Hepatocyte (in vitro differentiated cells): ENCODE measurements at regions not wholly inside any gene's neighbourhood (a gene's known extent, or its start where the extent isn't known, plus 50 kb on each side); places are given as distances from the start of the nearest gene placed in this dataset.

Source experiments
- DNase-seq: peaks from one replicate; pipeline ENCODE4 v3.0.0-alpha.2; 2016; ENCODE audit warnings: low spot score
- H2AFZ ChIP-seq: fragments of 200-600 bp; sonication (generic); 2 replicates; pipeline ENCODE4 v1.6.0; 2016; ENCODE audit warnings: antibody characterized with exemption, mild to moderate bottlenecking
- H3K27ac ChIP-seq: fragments of 200-600 bp; sonication (generic); 2 replicates; pipeline ENCODE4 v1.5.1; 2016; ENCODE audit warnings: mild to moderate bottlenecking
- H3K27me3 ChIP-seq: fragments of 200-600 bp; sonication (generic); 2 replicates; pipeline ENCODE4 v1.6.1; 2016
- H3K36me3 ChIP-seq: fragments of 200-600 bp; sonication (generic); replicated peaks from 2 replicates; pipeline ENCODE4 v1.5.1; 2016; ENCODE audit warnings: low read depth; ENCODE audit not compliant: insufficient read depth
- H3K4me1 ChIP-seq: fragments of 200-600 bp; sonication (generic); 2 replicates; pipeline ENCODE4 v1.5.1; 2016; ENCODE audit warnings: mild to moderate bottlenecking, moderate library complexity; ENCODE audit not compliant: insufficient read depth
- H3K4me2 ChIP-seq: fragments of 200-600 bp; sonication (generic); 2 replicates; pipeline ENCODE4 v1.6.0; 2016
- H3K4me3 ChIP-seq: fragments of 200-600 bp; sonication (generic); 2 replicates; pipeline ENCODE4 v1.5.1; 2016; ENCODE audit warnings: mild to moderate bottlenecking
- H3K79me2 ChIP-seq: fragments of 200-600 bp; sonication (generic); 2 replicates; pipeline ENCODE4 v1.6.0; 2017; ENCODE audit warnings: mild to moderate bottlenecking
- H3K9me2 ChIP-seq: fragments of 200-600 bp; sonication (generic); replicated peaks from 2 replicates; pipeline ENCODE4 v1.6.0; 2017; ENCODE audit warnings: mild to moderate bottlenecking; ENCODE audit not compliant: insufficient read depth
- H3K9me3 ChIP-seq: fragments of 200-600 bp; sonication (generic); 2 replicates; pipeline ENCODE4 v1.5.1; 2016; ENCODE audit warnings: low read depth, mild to moderate bottlenecking
- H4K20me1 ChIP-seq: fragments of 200-600 bp; sonication (generic); 2 replicates; pipeline ENCODE4 v1.6.0; 2016; ENCODE audit warnings: mild to moderate bottlenecking; ENCODE audit not compliant: insufficient read depth, poor library complexity, severe bottlenecking
- EZH2 ChIP-seq: fragments of 200-600 bp; sonication (generic); IDR thresholded peaks from 2 replicates; pipeline ENCODE4 v1.6.1; 2016; ENCODE audit warnings: antibody characterized with exemption, mild to moderate bottlenecking, borderline replicate concordance
- EZH2phosphoT487 ChIP-seq: fragments of 200-600 bp; sonication (generic); IDR thresholded peaks from one replicate; pipeline ENCODE4 v1.6.1; 2018; ENCODE audit warnings: antibody characterized with exemption, mild to moderate bottlenecking, low read depth, moderate library complexity; ENCODE audit not compliant: unreplicated experiment, severe bottlenecking
- WGBS: methylation state at CpG from one replicate; pipeline ENCODE4 v1.1.6; 2016; ENCODE audit warnings: low lambda C conversion rate; ENCODE audit errors: missing lambda C conversion rate; 5-methylcytosine and 5-hydroxymethylcytosine counted together
- TF ChIP-seq, protein P1 (sequence below): fragments of 200-600 bp; sonication (generic); IDR thresholded peaks from 2 replicates; pipeline ENCODE4 v1.5.1; 2016; ENCODE audit warnings: antibody characterized with exemption, mild to moderate bottlenecking; ENCODE audit not compliant: poor library complexity

DNA sequence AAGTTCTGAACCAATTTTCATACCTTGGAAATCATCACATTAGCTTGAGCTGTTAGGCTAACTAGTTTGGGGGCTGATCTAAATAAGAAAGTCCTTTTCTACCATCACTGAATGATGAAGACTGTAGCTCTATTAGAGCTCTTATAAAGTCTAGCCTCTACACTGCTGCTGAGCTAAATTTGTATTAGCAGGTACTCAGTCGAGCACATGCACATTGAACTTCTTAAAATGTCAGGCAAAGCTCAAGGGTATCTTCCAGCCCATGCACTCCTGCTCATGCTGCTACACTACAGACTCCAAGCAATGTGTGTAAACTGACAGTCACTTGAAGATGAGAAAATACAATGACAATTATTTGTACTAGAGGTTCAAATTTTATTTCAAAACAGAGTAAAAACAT is 158.8 kb upstream of the TMEM229A start:
- H3K9me3 ChIP-seq, result no peaks in the 10 kb centered on the region
- no peaks in the 10 kb centered on the region for H3K9me2 ChIP-seq
- no peaks in the 10 kb centered on the region for H4K20me1 ChIP-seq
- no peaks in the 10 kb centered on the region for H3K79me2 ChIP-seq
- no peak for DNase-seq
- H3K36me3 ChIP-seq, result no peaks in the 10 kb centered on the region
- H3K27me3 ChIP-seq, result no peaks in the 10 kb centered on the region
- H3K4me1 ChIP-seq, result no peaks in the 10 kb centered on the region
- TF ChIP-seq EZH2 (no peak), EZH2phosphoT487 (no peak)
- TF ChIP-seq, protein P1, sequence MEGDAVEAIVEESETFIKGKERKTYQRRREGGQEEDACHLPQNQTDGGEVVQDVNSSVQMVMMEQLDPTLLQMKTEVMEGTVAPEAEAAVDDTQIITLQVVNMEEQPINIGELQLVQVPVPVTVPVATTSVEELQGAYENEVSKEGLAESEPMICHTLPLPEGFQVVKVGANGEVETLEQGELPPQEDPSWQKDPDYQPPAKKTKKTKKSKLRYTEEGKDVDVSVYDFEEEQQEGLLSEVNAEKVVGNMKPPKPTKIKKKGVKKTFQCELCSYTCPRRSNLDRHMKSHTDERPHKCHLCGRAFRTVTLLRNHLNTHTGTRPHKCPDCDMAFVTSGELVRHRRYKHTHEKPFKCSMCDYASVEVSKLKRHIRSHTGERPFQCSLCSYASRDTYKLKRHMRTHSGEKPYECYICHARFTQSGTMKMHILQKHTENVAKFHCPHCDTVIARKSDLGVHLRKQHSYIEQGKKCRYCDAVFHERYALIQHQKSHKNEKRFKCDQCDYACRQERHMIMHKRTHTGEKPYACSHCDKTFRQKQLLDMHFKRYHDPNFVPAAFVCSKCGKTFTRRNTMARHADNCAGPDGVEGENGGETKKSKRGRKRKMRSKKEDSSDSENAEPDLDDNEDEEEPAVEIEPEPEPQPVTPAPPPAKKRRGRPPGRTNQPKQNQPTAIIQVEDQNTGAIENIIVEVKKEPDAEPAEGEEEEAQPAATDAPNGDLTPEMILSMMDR, result no peak
- no peak overlapping the region for H3K4me3 ChIP-seq
- no peak overlapping the region for H2AFZ ChIP-seq
- WGBS, result 76% methylated on average over 1 of the region's 1 CpG
- no peak overlapping the region for H3K27ac ChIP-seq
- no peak overlapping the region for H3K4me2 ChIP-seq

DNA sequence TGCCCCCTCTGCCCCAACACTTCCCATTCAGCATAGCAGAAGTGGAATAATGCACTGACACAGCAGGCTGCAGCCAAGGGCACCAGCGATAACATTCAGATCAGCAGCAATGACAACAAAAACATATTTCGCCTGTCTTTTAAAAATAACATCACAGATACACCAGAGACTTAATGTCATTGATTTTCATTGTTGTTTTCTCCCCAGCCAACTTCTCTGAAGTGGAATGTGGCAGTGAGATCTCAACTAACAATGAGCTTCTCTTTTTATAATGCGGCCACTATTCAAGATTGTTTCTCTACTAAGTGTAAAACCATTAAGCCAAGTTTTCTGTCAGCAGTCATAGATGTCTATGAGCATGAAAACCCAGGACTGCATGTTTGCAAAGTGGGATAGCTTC is 158.2 kb upstream of the TMEM229A start:
- Histone ChIP-seq H3K36me3 (no peaks in the 10 kb centered on the region), H3K9me3 (no peaks in the 10 kb centered on the region), H3K4me2 (no peak overlapping the region), H3K27ac (no peak overlapping the region), H2AFZ (no peak overlapping the region), H3K79me2 (no peaks in the 10 kb centered on the region), H3K4me1 (no peaks in the 10 kb centered on the region), H3K9me2 (no peaks in the 10 kb centered on the region), H3K4me3 (no peak overlapping the region), H3K27me3 (no peaks in the 10 kb centered on the region), H4K20me1 (no peaks in the 10 kb centered on the region)
- 87% methylated on average over 3 of the region's 3 CpGs for WGBS
- no peak for TF ChIP-seq EZH2
- TF ChIP-seq, protein P1, result no peak
- TF ChIP-seq EZH2phosphoT487, result no peak
- DNase-seq, result no peak

DNA sequence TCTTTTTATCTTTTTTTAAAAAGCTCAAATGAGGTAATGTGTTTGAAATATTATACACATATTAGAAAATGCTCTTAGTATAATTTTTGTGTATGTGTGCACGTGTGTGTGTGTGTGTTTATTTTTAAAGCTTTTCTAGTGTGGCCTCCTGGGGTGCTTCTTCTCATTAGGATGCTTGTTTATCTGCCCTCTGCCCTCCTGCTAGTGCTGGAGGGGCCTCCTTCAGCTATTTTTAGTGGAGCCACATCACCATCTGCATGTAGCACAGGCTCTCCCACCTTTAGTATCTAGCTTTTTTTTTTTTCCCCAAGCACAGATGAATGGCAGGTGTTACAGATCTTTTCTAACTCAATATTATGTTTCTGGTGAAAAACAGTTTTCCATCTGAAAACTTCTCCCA is 155.7 kb upstream of the TMEM229A start:
- Histone ChIP-seq H3K4me1 (no peaks in the 10 kb centered on the region), H4K20me1 (no peaks in the 10 kb centered on the region), H3K4me2 (no peak overlapping the region), H3K27ac (no peak overlapping the region), H2AFZ (no peak overlapping the region), H3K79me2 (no peaks in the 10 kb centered on the region), H3K9me2 (no peaks in the 10 kb centered on the region), H3K36me3 (no peaks in the 10 kb centered on the region), H3K27me3 (no peaks in the 10 kb centered on the region), H3K4me3 (no peak overlapping the region), H3K9me3 (no peaks in the 10 kb centered on the region)
- DNase-seq, result no peak
- no peak for TF ChIP-seq EZH2phosphoT487
- TF ChIP-seq, protein P1, result no peak
- TF ChIP-seq EZH2, result no peak
- 47% methylated on average over 1 of the region's 1 CpG for WGBS

DNA sequence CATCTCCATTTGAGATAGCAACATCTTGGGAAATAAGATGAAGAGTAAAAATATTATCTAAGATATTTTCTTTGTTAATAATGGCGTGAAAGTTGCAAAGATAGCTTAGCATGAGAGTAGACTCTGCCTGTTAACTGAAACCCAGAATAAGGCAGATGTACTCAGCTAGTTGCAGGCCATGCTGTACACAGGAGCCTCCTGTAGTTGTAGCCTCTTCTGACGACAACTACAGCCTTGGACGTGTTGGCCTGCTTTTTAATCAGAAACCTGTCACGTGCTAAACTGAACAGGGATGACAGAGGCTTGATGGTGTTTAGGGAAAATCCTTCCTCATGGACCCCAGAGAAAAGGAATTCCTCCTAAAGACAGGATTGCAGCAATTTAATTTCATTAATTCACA is 155.1 kb upstream of the TMEM229A start:
- Histone ChIP-seq H3K27ac (no peak overlapping the region), H3K9me3 (no peaks in the 10 kb centered on the region), H3K27me3 (no peaks in the 10 kb centered on the region), H3K79me2 (no peaks in the 10 kb centered on the region), H3K36me3 (no peaks in the 10 kb centered on the region), H3K4me2 (no peak overlapping the region), H4K20me1 (no peaks in the 10 kb centered on the region), H2AFZ (no peak overlapping the region), H3K4me3 (no peak overlapping the region), H3K9me2 (no peaks in the 10 kb centered on the region), H3K4me1 (no peaks in the 10 kb centered on the region)
- 87% methylated on average over 4 of the region's 4 CpGs for whole genome bisulfite sequencing
- TF ChIP-seq EZH2phosphoT487 (no peak), EZH2 (no peak)
- TF ChIP-seq, protein P1, result no peak
- no peak for DNase-seq
